Esophagus squamous epithelium (tissue), 4 donors: ENCODE measurements at regions not wholly inside any gene's neighbourhood (a gene's known extent, or its start where the extent isn't known, plus 50 kb on each side); places are given as distances from the start of the nearest gene placed in this dataset.

ENCODE experiments used
- POLR2A ChIP-seq, 4 donors: fragments of 450-650 bp; IDR thresholded peaks; one replicate each; pipeline ENCODE4 v1.6.1; 2017; ENCODE audit warnings: antibody characterized with exemption in 4 of 4, mild to moderate bottlenecking in 4 of 4, moderate library complexity in 3 of 4
- TF ChIP-seq, protein P1 (sequence below), 6 experiments: fragments of 450-650 bp in 4 of 6; fragments of 200-600 bp in 2 of 6; sonication (generic) in 2 of 6; IDR thresholded peaks; one replicate each; pipeline ENCODE4 v1.5.1; 2016 to 2019; ENCODE audit warnings: antibody characterized with exemption in 6 of 6, mild to moderate bottlenecking in 4 of 6, moderate library complexity in 4 of 6

DNA sequence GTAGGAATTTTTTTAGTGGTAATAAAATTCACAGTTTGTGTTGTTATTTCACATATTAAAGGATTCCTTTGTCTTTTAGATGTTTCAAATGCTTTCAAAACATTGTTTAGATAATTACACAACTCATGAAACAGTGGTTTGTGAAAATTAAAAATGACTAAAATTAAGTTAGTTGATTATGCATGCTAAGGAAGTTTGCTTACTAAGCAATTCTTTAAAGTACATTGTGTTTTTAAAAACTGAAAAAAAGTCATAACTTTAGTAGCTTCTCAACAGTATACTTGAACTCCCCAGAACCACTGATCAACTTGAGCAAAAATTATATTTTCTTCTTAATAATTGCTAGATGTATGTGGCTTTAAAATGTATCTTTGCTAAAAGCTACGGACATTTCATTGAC lies 298.4 kb upstream of the MC4R start:
- TF ChIP-seq, protein P1, sequence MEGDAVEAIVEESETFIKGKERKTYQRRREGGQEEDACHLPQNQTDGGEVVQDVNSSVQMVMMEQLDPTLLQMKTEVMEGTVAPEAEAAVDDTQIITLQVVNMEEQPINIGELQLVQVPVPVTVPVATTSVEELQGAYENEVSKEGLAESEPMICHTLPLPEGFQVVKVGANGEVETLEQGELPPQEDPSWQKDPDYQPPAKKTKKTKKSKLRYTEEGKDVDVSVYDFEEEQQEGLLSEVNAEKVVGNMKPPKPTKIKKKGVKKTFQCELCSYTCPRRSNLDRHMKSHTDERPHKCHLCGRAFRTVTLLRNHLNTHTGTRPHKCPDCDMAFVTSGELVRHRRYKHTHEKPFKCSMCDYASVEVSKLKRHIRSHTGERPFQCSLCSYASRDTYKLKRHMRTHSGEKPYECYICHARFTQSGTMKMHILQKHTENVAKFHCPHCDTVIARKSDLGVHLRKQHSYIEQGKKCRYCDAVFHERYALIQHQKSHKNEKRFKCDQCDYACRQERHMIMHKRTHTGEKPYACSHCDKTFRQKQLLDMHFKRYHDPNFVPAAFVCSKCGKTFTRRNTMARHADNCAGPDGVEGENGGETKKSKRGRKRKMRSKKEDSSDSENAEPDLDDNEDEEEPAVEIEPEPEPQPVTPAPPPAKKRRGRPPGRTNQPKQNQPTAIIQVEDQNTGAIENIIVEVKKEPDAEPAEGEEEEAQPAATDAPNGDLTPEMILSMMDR (IDR thresholded peaks at IDR 0.05) = no peak
- TF ChIP-seq POLR2A (IDR thresholded peaks at IDR 0.05) = no peak
